ENCODE measurements at regions not wholly inside any gene's neighbourhood (a gene's known extent, or its start where the extent isn't known, plus 50 kb on each side); places are given as distances from the start of the nearest gene placed in this dataset.

GRCh38 chr4:14091966-14092365 is 464.4 kb upstream of the BOD1L1 start:
- H3K36me3 ChIP-seq (ENCODE audit: insufficient read depth, low read length) = no peaks in the 10 kb centered on the region
- Mint-ChIP-seq H3K9me3 (peaks cover 0 to 12% (median 0%) of the 10 kb centered on the region in 5 donors), H3K4me3 (no peak overlapping the region), H3K27ac (no peak overlapping the region), H3K27me3 (peaks cover 0 to 2% of the 10 kb centered on the region in 2 donors), H3K36me3 (no peaks in the 10 kb centered on the region), H3K4me1 (no peaks in the 10 kb centered on the region)
- ChIA-PET POLR2A (no interaction called here), CTCF (no interaction called here)
- H3K27ac ChIP-seq (ENCODE audit: low read depth, low read length) = no peak overlapping the region
- no peaks in the 10 kb centered on the region for H3K9me3 ChIP-seq (ENCODE audit: low read length)
- no peaks in the 10 kb centered on the region for H3K4me1 ChIP-seq (ENCODE audit: insufficient read depth, low read length)
- H3K4me3 ChIP-seq (ENCODE audit: low read length) = no peak overlapping the region
- no peak for DNase-seq
- no peaks in the 10 kb centered on the region for H3K27me3 ChIP-seq (ENCODE audit: insufficient read depth, low read length, poor library complexity, severe bottlenecking)

DNA sequence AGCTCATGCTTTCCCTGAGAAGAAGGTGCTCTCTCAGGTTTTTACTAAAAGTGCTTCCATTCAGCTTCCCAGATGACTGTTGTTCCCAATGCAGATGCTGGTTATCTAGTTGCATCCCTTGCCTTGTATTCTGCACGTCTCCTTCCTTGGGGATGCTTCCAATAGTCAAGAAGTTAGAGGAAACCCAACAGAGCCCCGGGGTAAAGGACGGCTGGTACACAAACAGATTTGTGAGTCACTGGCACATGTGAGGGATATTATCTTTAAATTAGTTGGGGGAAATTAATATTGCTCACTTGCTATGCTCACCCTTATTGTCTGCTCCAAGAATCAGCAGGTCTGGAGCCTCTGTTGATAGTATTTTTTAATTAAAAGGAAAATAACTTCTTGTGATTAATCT is 465.2 kb upstream of the BOD1L1 start:
- Histone ChIP-seq H3K36me3 (ENCODE audit: insufficient read depth, low read length) (no peaks in the 10 kb centered on the region), H3K4me1 (ENCODE audit: insufficient read depth, low read length) (no peaks in the 10 kb centered on the region), H3K4me3 (ENCODE audit: low read length) (no peak overlapping the region), H3K27me3 (ENCODE audit: insufficient read depth, low read length, poor library complexity, severe bottlenecking) (no peaks in the 10 kb centered on the region), H3K9me3 (ENCODE audit: low read length) (no peaks in the 10 kb centered on the region), H3K27ac (ENCODE audit: low read depth, low read length) (no peak overlapping the region)
- Mint-ChIP-seq H3K27me3 (peaks cover 0 to 2% of the 10 kb centered on the region in 2 donors), H3K9me3 (peaks cover 0 to 12% (median 0%) of the 10 kb centered on the region in 5 donors), H3K36me3 (no peaks in the 10 kb centered on the region), H3K4me1 (no peaks in the 10 kb centered on the region), H3K4me3 (no peak overlapping the region), H3K27ac (no peak overlapping the region)
- POLR2A ChIA-PET = no interaction called here
- CTCF ChIA-PET = no interaction called here
- DNase-seq = no peak

- H3K27ac ChIP-seq (ENCODE audit: low read depth, low read length) = no peak overlapping the region
- no peak for DNase-seq
- no peak overlapping the region for H3K4me3 ChIP-seq (ENCODE audit: low read length)
- no peaks in the 10 kb centered on the region for H3K27me3 ChIP-seq (ENCODE audit: insufficient read depth, low read length, poor library complexity, severe bottlenecking)
- H3K36me3 ChIP-seq (ENCODE audit: insufficient read depth, low read length) = no peaks in the 10 kb centered on the region
- CTCF ChIA-PET = no interaction called here
- Mint-ChIP-seq H3K9me3 (peaks cover 0 to 14% (median 0%) of the 10 kb centered on the region in 5 donors), H3K4me3 (no peak overlapping the region), H3K27me3 (peaks cover 0 to 1% of the 10 kb centered on the region in 2 donors), H3K27ac (no peak overlapping the region), H3K36me3 (no peaks in the 10 kb centered on the region), H3K4me1 (no peaks in the 10 kb centered on the region)
- POLR2A ChIA-PET = no interaction called here
- H3K9me3 ChIP-seq (ENCODE audit: low read length) = no peaks in the 10 kb centered on the region
- no peaks in the 10 kb centered on the region for H3K4me1 ChIP-seq (ENCODE audit: insufficient read depth, low read length)
These were observed 468.3 kb upstream of the BOD1L1 start for GRCh38 chr4:14095831-14096230.

GRCh38 chr4:14096396-14096965 is 469.0 kb upstream of the BOD1L1 start:
- Mint-ChIP-seq H3K27ac (no peak overlapping the region), H3K4me3 (no peak overlapping the region), H3K9me3 (peaks cover 0 to 11% (median 0%) of the 10 kb centered on the region in 5 donors), H3K27me3 (peaks cover 0 to 1% of the 10 kb centered on the region in 2 donors), H3K4me1 (no peaks in the 10 kb centered on the region), H3K36me3 (no peaks in the 10 kb centered on the region)
- Histone ChIP-seq H3K4me3 (ENCODE audit: low read length) (no peak overlapping the region), H3K27ac (ENCODE audit: low read depth, low read length) (no peak overlapping the region), H3K27me3 (ENCODE audit: insufficient read depth, low read length, poor library complexity, severe bottlenecking) (no peaks in the 10 kb centered on the region), H3K9me3 (ENCODE audit: low read length) (no peaks in the 10 kb centered on the region), H3K4me1 (ENCODE audit: insufficient read depth, low read length) (no peaks in the 10 kb centered on the region), H3K36me3 (ENCODE audit: insufficient read depth, low read length) (no peaks in the 10 kb centered on the region)
- ChIA-PET POLR2A (no interaction called here), CTCF (no interaction called here)
- no peak for DNase-seq

- CTCF ChIA-PET = no interaction called here
- POLR2A ChIA-PET = no interaction called here
- no peaks in the 10 kb centered on the region for H3K4me1 Mint-ChIP-seq
These were observed 472.8 kb upstream of the BOD1L1 start for GRCh38 chr4:14100349-14100748.

GRCh38 chr4:14110407-14110806 is 482.9 kb upstream of the BOD1L1 start:
- Mint-ChIP-seq H3K27me3 (peaks cover 0 to 1% of the 10 kb centered on the region in 2 donors), H3K9me3 (peaks cover 0 to 12% (median 3%) of the 10 kb centered on the region in 5 donors), H3K4me3 (no peak overlapping the region), H3K4me1 (no peaks in the 10 kb centered on the region), H3K27ac (no peak overlapping the region), H3K36me3 (peaks cover 0 to 1% (median 0%) of the 10 kb centered on the region in 3 donors)
- Histone ChIP-seq H3K27me3 (ENCODE audit: insufficient read depth, low read length, poor library complexity, severe bottlenecking) (no peaks in the 10 kb centered on the region), H3K36me3 (ENCODE audit: insufficient read depth, low read length) (no peaks in the 10 kb centered on the region), H3K4me1 (ENCODE audit: insufficient read depth, low read length) (no peaks in the 10 kb centered on the region), H3K27ac (ENCODE audit: low read depth, low read length) (no peak overlapping the region), H3K9me3 (ENCODE audit: low read length) (no peaks in the 10 kb centered on the region), H3K4me3 (ENCODE audit: low read length) (no peak overlapping the region)
- DNase-seq = no peak
- CTCF ChIA-PET = no interaction called here
- POLR2A ChIA-PET = no interaction called here

More at GRCh38 chr4:14100349-14100748, 472.8 kb upstream of the BOD1L1 start:
- Mint-ChIP-seq H3K4me3 (no peak overlapping the region), H3K9me3 (peaks cover 0 to 1% (median 0%) of the 10 kb centered on the region in 5 donors), H3K36me3 (no peaks in the 10 kb centered on the region), H3K27me3 (no peaks in the 10 kb centered on the region), H3K27ac (no peak overlapping the region)
- Histone ChIP-seq H3K27ac (ENCODE audit: low read depth, low read length) (no peak overlapping the region), H3K36me3 (ENCODE audit: insufficient read depth, low read length) (no peaks in the 10 kb centered on the region), H3K9me3 (ENCODE audit: low read length) (no peaks in the 10 kb centered on the region), H3K4me3 (ENCODE audit: low read length) (no peak overlapping the region), H3K27me3 (ENCODE audit: insufficient read depth, low read length, poor library complexity, severe bottlenecking) (no peaks in the 10 kb centered on the region), H3K4me1 (ENCODE audit: insufficient read depth, low read length) (no peaks in the 10 kb centered on the region)
- no peak for DNase-seq

DNA sequence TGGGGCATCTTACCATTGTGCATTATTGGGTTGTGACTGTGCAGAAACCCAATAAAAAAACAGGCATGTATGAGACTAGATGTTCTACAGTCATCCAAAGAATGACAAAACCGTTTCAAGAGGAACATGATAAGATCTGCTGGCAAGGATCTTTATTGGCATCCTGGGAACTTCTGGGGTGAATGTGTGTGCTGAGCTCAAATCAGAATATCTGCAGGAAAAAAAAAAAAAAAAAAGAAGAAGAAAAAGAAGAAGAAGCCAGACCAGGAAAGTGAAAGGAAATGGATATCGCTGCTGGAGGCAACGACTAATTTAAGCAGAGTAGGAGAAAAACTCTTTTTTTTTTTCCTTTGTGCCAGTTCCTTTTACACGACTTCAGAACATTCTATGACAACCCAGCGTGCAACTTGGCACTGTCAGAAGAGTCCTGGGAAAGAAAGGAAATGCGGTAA is 484.2 kb upstream of the BOD1L1 start:
- Histone ChIP-seq H3K9me3 (ENCODE audit: low read length) (no peaks in the 10 kb centered on the region), H3K27me3 (ENCODE audit: insufficient read depth, low read length, poor library complexity, severe bottlenecking) (no peaks in the 10 kb centered on the region), H3K27ac (ENCODE audit: low read depth, low read length) (no peak overlapping the region), H3K4me3 (ENCODE audit: low read length) (no peak overlapping the region), H3K36me3 (ENCODE audit: insufficient read depth, low read length) (no peaks in the 10 kb centered on the region), H3K4me1 (ENCODE audit: insufficient read depth, low read length) (no peaks in the 10 kb centered on the region)
- CTCF ChIA-PET = no interaction called here
- no peak overlapping the region for H3K4me3 Mint-ChIP-seq
- no peak for DNase-seq
- H3K4me1 Mint-ChIP-seq = no peaks in the 10 kb centered on the region
- POLR2A ChIA-PET = no interaction called here
- peaks cover 0 to 1% of the 10 kb centered on the region in 2 donors for H3K27me3 Mint-ChIP-seq
- H3K27ac Mint-ChIP-seq = no peak overlapping the region
- peaks cover 0 to 12% (median 2%) of the 10 kb centered on the region in 5 donors for H3K9me3 Mint-ChIP-seq
- no peaks in the 10 kb centered on the region for H3K36me3 Mint-ChIP-seq

DNA sequence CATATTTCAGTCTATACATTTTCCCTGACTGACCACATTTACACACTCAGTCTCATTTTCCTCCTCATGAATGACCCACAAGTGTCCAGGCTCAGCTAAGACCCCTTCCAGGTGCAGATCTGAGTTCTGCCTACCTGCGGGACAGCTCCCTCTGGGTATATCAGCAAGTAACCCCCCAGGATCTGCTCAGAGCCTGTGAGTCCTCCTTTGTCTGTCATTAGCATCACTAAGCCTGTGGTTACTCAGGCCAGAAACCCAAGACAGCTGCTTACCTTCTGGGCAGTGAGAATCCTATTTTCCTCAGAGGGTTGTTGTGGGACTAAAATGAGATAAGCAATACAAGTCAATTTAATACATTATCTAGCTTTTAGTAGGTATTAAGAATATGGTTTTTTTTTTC is 487.6 kb upstream of the BOD1L1 start:
- Histone ChIP-seq H3K9me3 (ENCODE audit: low read length) (no peaks in the 10 kb centered on the region), H3K4me1 (ENCODE audit: insufficient read depth, low read length) (no peaks in the 10 kb centered on the region), H3K36me3 (ENCODE audit: insufficient read depth, low read length) (no peaks in the 10 kb centered on the region), H3K27me3 (ENCODE audit: insufficient read depth, low read length, poor library complexity, severe bottlenecking) (no peaks in the 10 kb centered on the region), H3K27ac (ENCODE audit: low read depth, low read length) (no peak overlapping the region), H3K4me3 (ENCODE audit: low read length) (no peak overlapping the region)
- Mint-ChIP-seq H3K4me3 (no peak overlapping the region), H3K9me3 (peaks cover 0 to 6% (median 5%) of the 10 kb centered on the region in 5 donors), H3K27me3 (no peaks in the 10 kb centered on the region), H3K36me3 (no peaks in the 10 kb centered on the region), H3K27ac (no peak overlapping the region), H3K4me1 (no peaks in the 10 kb centered on the region)
- POLR2A ChIA-PET = no interaction called here
- DNase-seq = no peak
- CTCF ChIA-PET = no interaction called here

Measured in CD8-positive, alpha-beta memory T cell (primary cell).